ENCODE measurements at regions not wholly inside any gene's neighbourhood (a gene's known extent, or its start where the extent isn't known, plus 50 kb on each side); places are given as distances from the start of the nearest gene placed in this dataset.

GRCh38 chrX:4876268-4876667 is 1162.8 kb upstream of the PRKX start:
- no peak for DNase-seq (ENCODE audit: low read depth)

- no peak for DNase-seq (ENCODE audit: low read depth)
Observed at GRCh38 chrX:4851534-4851933, 1138.1 kb upstream of the PRKX start.

- DNase-seq (ENCODE audit: low read depth): no peak
Observed at GRCh38 chrX:4850312-4850711, 1136.9 kb upstream of the PRKX start.

- DNase-seq (ENCODE audit: low read depth): no peak
Observed at GRCh38 chrX:4844376-4844775, 1130.9 kb upstream of the PRKX start.

- DNase-seq (ENCODE audit: low read depth): no peak
Observed at GRCh38 chrX:4841216-4841745, 1127.8 kb upstream of the PRKX start.

GRCh38 chrX:4831574-4831973 is 1118.1 kb upstream of the PRKX start:
- no peak for DNase-seq (ENCODE audit: low read depth)

- no peak for DNase-seq (ENCODE audit: low read depth)
Observed at GRCh38 chrX:4830880-4831557, 1117.6 kb upstream of the PRKX start.

- DNase-seq (ENCODE audit: low read depth): no peak
Observed at GRCh38 chrX:4825550-4825949, 1112.1 kb upstream of the PRKX start.

GRCh38 chrX:4809571-4809970 is 1096.1 kb upstream of the PRKX start:
- DNase-seq (ENCODE audit: low read depth): no peak

- no peak for DNase-seq (ENCODE audit: low read depth)
Observed at GRCh38 chrX:4805502-4805901, 1092.1 kb upstream of the PRKX start.

GRCh38 chrX:4800756-4801155 is 1087.3 kb upstream of the PRKX start:
- no peak for DNase-seq (ENCODE audit: low read depth)

- no peak for DNase-seq (ENCODE audit: low read depth)
Observed at GRCh38 chrX:4787971-4788370, 1074.5 kb upstream of the PRKX start.

GRCh38 chrX:4764888-4765287 is 1051.4 kb upstream of the PRKX start:
- no peak for DNase-seq (ENCODE audit: low read depth)

- DNase-seq (ENCODE audit: low read depth): no peak
Observed at GRCh38 chrX:4762196-4762595, 1048.7 kb upstream of the PRKX start.

GRCh38 chrX:4754878-4755604 is 1041.6 kb upstream of the PRKX start:
- DNase-seq (ENCODE audit: low read depth): no peak

- no peak for DNase-seq (ENCODE audit: low read depth)
Observed at GRCh38 chrX:4741024-4741423, 1027.6 kb upstream of the PRKX start.

- no peak for DNase-seq (ENCODE audit: low read depth)
Observed at GRCh38 chrX:4735299-4735698, 1021.9 kb upstream of the PRKX start.

- no peak for DNase-seq (ENCODE audit: low read depth)
Observed at GRCh38 chrX:4710618-4711433, 997.4 kb upstream of the PRKX start.

GRCh38 chrX:4708970-4709760 is 995.7 kb upstream of the PRKX start:
- DNase-seq (ENCODE audit: low read depth): no peak

GRCh38 chrX:4706961-4707360 is 993.5 kb upstream of the PRKX start:
- no peak for DNase-seq (ENCODE audit: low read depth)

- no peak for DNase-seq (ENCODE audit: low read depth)
Observed at GRCh38 chrX:4690521-4690920, 977.1 kb upstream of the PRKX start.

- DNase-seq (ENCODE audit: low read depth): no peak
Observed at GRCh38 chrX:4682636-4683035, 969.2 kb upstream of the PRKX start.

All from activated gamma-delta T cell treated with anti-CD3 and anti-CD28 coated beads, Interleukin-2, amount 50 U/mL, for 16 hours (primary cell).